Stimulated activated CD4-positive, alpha-beta T cell treated with anti-CD3 and anti-CD28 coated beads, TNF-alpha, amount 100 ng/mL, for 4 hours (primary cell): ENCODE measurements at regions not wholly inside any gene's neighbourhood (a gene's known extent, or its start where the extent isn't known, plus 50 kb on each side); places are given as distances from the start of the nearest gene placed in this dataset.

Experiments
- DNase-seq, 3 experiments: peaks; one replicate each; pipeline ENCODE4 v3.0.0-alpha.2; 2020; ENCODE audit warnings: low read depth in 3 of 3

- DNase-seq, result no peak
These were observed 177.5 kb downstream of the RBM43 start for GRCh38 chr2:151083856-151084795.

- DNase-seq, result no peak
These were observed 182.8 kb downstream of the RBM43 start for GRCh38 chr2:151078889-151079288.

GRCh38 chr2:151071906-151072305 is 189.8 kb downstream of the RBM43 start:
- DNase-seq, result no peak

GRCh38 chr2:151071382-151071781 is 190.3 kb downstream of the RBM43 start:
- no peak for DNase-seq

- DNase-seq, result no peak
These were observed 191.4 kb downstream of the RBM43 start for GRCh38 chr2:151070253-151070652.

GRCh38 chr2:151067658-151068369 is 193.8 kb downstream of the RBM43 start:
- DNase-seq, result no peak

GRCh38 chr2:151063271-151063670 is 198.4 kb downstream of the RBM43 start:
- no peak for DNase-seq

- DNase-seq, result no peak
These were observed 201.4 kb downstream of the RBM43 start for GRCh38 chr2:151060287-151060686.

- DNase-seq, result no peak
These were observed 204.8 kb downstream of the RBM43 start for GRCh38 chr2:151056870-151057269.

GRCh38 chr2:151053661-151053990 is 208.0 kb downstream of the RBM43 start:
- DNase-seq, result no peak

GRCh38 chr2:151052850-151053660 is 208.6 kb downstream of the RBM43 start:
- no peak for DNase-seq

GRCh38 chr2:151051574-151052220 is 210.0 kb downstream of the RBM43 start:
- DNase-seq, result no peak

GRCh38 chr2:151049746-151050145 is 211.9 kb downstream of the RBM43 start:
- no peak for DNase-seq

- no peak for DNase-seq
These were observed 213.2 kb downstream of the RBM43 start for GRCh38 chr2:151048331-151049054.

GRCh38 chr2:151043484-151043883 is 218.2 kb downstream of the RBM43 start:
- DNase-seq, result no peak

- no peak for DNase-seq
These were observed 218.7 kb downstream of the RBM43 start for GRCh38 chr2:151042964-151043363.

- DNase-seq, result no peak
These were observed 221.6 kb downstream of the RBM43 start for GRCh38 chr2:151040039-151040438.

GRCh38 chr2:151038516-151038915 is 223.1 kb downstream of the RBM43 start:
- no peak for DNase-seq

- no peak for DNase-seq
These were observed 224.2 kb downstream of the RBM43 start for GRCh38 chr2:151037434-151037833.

GRCh38 chr2:151033271-151034248 is 228.1 kb downstream of the RBM43 start:
- no peak for DNase-seq
